Trophoblast cell (in vitro differentiated cells and primary cell): ENCODE measurements at regions not wholly inside any gene's neighbourhood (a gene's known extent, or its start where the extent isn't known, plus 50 kb on each side); places are given as distances from the start of the nearest gene placed in this dataset.

Experiments
- DNase-seq, 2 donors: peaks; one replicate each; pipeline ENCODE4 v3.0.0-alpha.2; 2016
- H2AFZ ChIP-seq: 2 replicates; pipeline ENCODE4 v1.6.1; 2013; ENCODE audit warnings: low read length, moderate library complexity, mild to moderate bottlenecking; ENCODE audit not compliant: insufficient read depth, poor library complexity
- H2AK5ac ChIP-seq: 2 replicates; pipeline ENCODE4 v1.6.1; 2013; ENCODE audit warnings: mild to moderate bottlenecking, low read length
- H2BK120ac ChIP-seq: 2 replicates; pipeline ENCODE4 v1.6.1; 2013; ENCODE audit warnings: low read length, mild to moderate bottlenecking, moderate library complexity; ENCODE audit not compliant: insufficient read depth, poor library complexity
- H2BK12ac ChIP-seq: 2 replicates; pipeline ENCODE4 v1.6.1; 2013; ENCODE audit warnings: mild to moderate bottlenecking, low read length, moderate library complexity
- H2BK5ac ChIP-seq: 2 replicates; pipeline ENCODE4 v1.6.1; 2013; ENCODE audit warnings: low read length, low read depth, moderate library complexity, mild to moderate bottlenecking; ENCODE audit not compliant: poor library complexity
- H3K14ac ChIP-seq: 2 replicates; pipeline ENCODE4 v1.6.1; 2013; ENCODE audit warnings: mild to moderate bottlenecking, low read length
- H3K18ac ChIP-seq: 2 replicates; pipeline ENCODE4 v1.6.1; 2013; ENCODE audit warnings: mild to moderate bottlenecking, low read length
- H3K23ac ChIP-seq: 2 replicates; pipeline ENCODE4 v1.6.1; 2013; ENCODE audit warnings: low read length
- H3K27ac ChIP-seq: 2 replicates; pipeline ENCODE4 v1.5.1; 2013; ENCODE audit warnings: low read depth, mild to moderate bottlenecking, inconsistent platforms, low read length, moderate library complexity
- H3K27me3 ChIP-seq: 2 replicates; pipeline ENCODE4 v1.6.1; 2013; ENCODE audit warnings: inconsistent platforms, mild to moderate bottlenecking, low read length, moderate library complexity; ENCODE audit not compliant: insufficient read depth
- H3K36me3 ChIP-seq, 2 experiments: 1 replicate in 1 of 2; 2 replicates in 1 of 2; pipeline ENCODE4 v1.6.1; 2013; ENCODE audit warnings: low read length in 2 of 2, mild to moderate bottlenecking in 2 of 2, moderate library complexity in 1 of 2; ENCODE audit not compliant: insufficient read depth in 2 of 2, control insufficient read depth in 1 of 2
- H3K4ac ChIP-seq: 2 replicates; pipeline ENCODE4 v1.6.1; 2013; ENCODE audit warnings: low read depth, mild to moderate bottlenecking, low read length, moderate library complexity
- H3K4me1 ChIP-seq, 2 experiments: 1 replicate in 1 of 2; 2 replicates in 1 of 2; pipeline ENCODE4 v1.6.1; 2013; ENCODE audit warnings: low read length in 2 of 2, mild to moderate bottlenecking in 2 of 2, moderate library complexity in 1 of 2; ENCODE audit not compliant: insufficient read depth in 2 of 2, control insufficient read depth in 1 of 2
- H3K4me2 ChIP-seq: 2 replicates; pipeline ENCODE4 v1.6.1; 2013; ENCODE audit warnings: inconsistent platforms, mild to moderate bottlenecking, low read length, moderate library complexity
- H3K4me3 ChIP-seq: 2 replicates; pipeline ENCODE4 v1.5.1; 2013; ENCODE audit warnings: mild to moderate bottlenecking, low read depth, low read length, inconsistent platforms
- H3K79me1 ChIP-seq: one replicate; pipeline ENCODE4 v1.6.1; 2013; ENCODE audit warnings: low read length
- H3K79me2 ChIP-seq: 2 replicates; pipeline ENCODE4 v1.6.1; 2013; ENCODE audit warnings: low read length, mild to moderate bottlenecking; ENCODE audit not compliant: control insufficient read depth, insufficient read depth, poor library complexity
- H3K9ac ChIP-seq: 2 replicates; pipeline ENCODE4 v1.6.1; 2013; ENCODE audit warnings: mild to moderate bottlenecking, low read length
- H3K9me3 ChIP-seq: 2 replicates; pipeline ENCODE4 v1.6.1; 2013; ENCODE audit warnings: low read depth, mild to moderate bottlenecking, control low read depth, inconsistent platforms, low read length; ENCODE audit not compliant: insufficient read depth
- H4K12ac ChIP-seq: 2 replicates; pipeline ENCODE4 v1.6.1; 2013; ENCODE audit warnings: low read depth, mild to moderate bottlenecking, low read length, moderate library complexity
- H4K8ac ChIP-seq: 2 replicates; pipeline ENCODE4 v1.6.1; 2013; ENCODE audit warnings: low read depth, mild to moderate bottlenecking, low read length, moderate library complexity
- H4K91ac ChIP-seq: one replicate; pipeline ENCODE4 v1.6.1; 2013; ENCODE audit warnings: low read depth, mild to moderate bottlenecking, low read length, moderate library complexity
- WGBS: extraction: QIAGEN DNeasy Blood & Tissue Kit; methylation state at CpG from one replicate; pipeline ENCODE4 v1.1.7; 2013; ENCODE audit warnings: missing lambda C conversion rate; ENCODE audit not compliant: insufficient read length, insufficient coverage; ENCODE audit errors: extremely low coverage; 5-methylcytosine and 5-hydroxymethylcytosine counted together

DNA sequence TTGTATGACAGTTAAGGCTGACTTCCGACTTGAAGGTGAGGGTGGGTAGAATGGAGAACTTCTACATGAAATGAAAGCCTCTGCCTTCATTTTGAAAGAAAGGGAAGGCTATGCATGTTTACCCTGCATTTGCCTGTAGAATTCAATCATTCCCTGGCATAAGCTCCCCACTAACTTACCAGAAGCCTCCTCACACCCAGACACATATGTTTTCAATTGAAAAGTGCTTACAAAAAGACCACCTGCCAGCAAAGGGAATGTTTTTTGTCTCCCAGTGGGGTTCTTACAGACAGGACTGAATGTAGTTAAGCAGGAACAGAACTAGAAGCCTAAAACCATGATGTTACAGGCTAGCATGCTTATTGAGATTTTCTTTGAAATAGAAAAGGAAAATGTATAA is 392.1 kb upstream of the HSF2 start:
- no peak overlapping the region for H3K27ac ChIP-seq
- no peaks in the 10 kb centered on the region for H3K4me1 ChIP-seq
- H3K4me2 ChIP-seq = no peak overlapping the region
- H2BK5ac ChIP-seq = no peak overlapping the region
- no peak overlapping the region for H4K91ac ChIP-seq
- no peak for DNase-seq
- no peak overlapping the region for H3K18ac ChIP-seq
- no peak overlapping the region for H3K9ac ChIP-seq
- H2AK5ac ChIP-seq = no peak overlapping the region
- H3K23ac ChIP-seq = no peak overlapping the region
- WGBS = no CpG with 5 or more reads among the region's 1 CpG
- no peak overlapping the region for H3K4me3 ChIP-seq
- H4K12ac ChIP-seq = no peak overlapping the region
- H3K79me2 ChIP-seq = no peaks in the 10 kb centered on the region
- H3K4ac ChIP-seq = no peak overlapping the region
- no peak overlapping the region for H4K8ac ChIP-seq
- no peak overlapping the region for H3K14ac ChIP-seq
- no peaks in the 10 kb centered on the region for H3K27me3 ChIP-seq
- no peak overlapping the region for H2BK120ac ChIP-seq
- H3K79me1 ChIP-seq = no peaks in the 10 kb centered on the region
- H2AFZ ChIP-seq = no peak overlapping the region
- no peaks in the 10 kb centered on the region for H3K9me3 ChIP-seq
- no peak overlapping the region for H2BK12ac ChIP-seq
- H3K36me3 ChIP-seq = no peaks in the 10 kb centered on the region

DNA sequence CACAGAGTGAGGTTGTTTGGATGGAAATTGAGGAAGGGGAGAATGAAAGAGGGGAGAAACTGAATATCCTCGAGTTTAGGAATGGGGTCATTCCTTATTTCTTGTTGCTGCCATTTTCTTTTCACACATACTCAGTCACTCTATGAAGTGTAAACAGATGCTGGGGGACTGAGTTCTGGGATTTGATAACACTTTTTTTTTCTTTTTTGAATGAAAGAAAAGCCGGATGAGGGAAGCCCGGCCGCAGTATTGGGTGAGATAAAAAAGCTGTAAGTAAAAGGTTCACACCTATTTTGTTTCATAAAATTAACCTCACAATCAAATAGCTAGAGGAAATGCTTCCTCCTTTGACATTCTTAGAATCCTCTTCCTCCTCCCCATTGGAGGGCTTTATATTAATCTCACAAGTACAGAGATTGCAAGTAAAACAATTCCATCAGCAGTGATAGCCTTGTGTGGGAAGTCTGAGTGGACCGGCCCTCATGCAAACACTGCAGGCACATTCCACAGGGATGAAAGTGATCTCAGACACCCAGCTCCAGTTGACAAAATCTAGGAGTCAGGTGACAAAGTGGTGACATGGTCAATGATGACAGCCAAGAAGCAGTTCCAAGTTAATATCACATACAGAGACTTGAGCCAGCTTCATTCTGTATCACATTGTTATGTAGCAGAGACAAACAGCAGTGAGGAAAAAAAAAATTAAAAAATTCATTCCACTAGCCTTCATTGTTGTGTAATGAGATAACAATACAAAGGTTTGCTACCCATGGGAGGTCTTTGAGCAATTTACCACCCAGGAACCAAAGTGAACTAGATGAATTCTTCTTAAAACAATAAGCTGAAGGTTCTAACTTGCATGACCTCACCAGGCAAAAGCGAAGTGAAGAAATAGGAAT is 391.1 kb upstream of the HSF2 start:
- Histone ChIP-seq H3K4me3 (no peak overlapping the region), H3K18ac (no peak overlapping the region), H2BK5ac (no peak overlapping the region), H3K9ac (no peak overlapping the region), H3K79me2 (no peaks in the 10 kb centered on the region), H2BK12ac (no peak overlapping the region), H3K79me1 (no peaks in the 10 kb centered on the region), H4K12ac (no peak overlapping the region), H3K27me3 (no peaks in the 10 kb centered on the region), H2AFZ (no peak overlapping the region), H3K23ac (no peak overlapping the region), H3K4me2 (no peak overlapping the region), H3K36me3 (no peaks in the 10 kb centered on the region), H3K14ac (no peak overlapping the region), H3K27ac (no peak overlapping the region), H2BK120ac (no peak overlapping the region), H3K4me1 (no peaks in the 10 kb centered on the region), H2AK5ac (no peak overlapping the region), H4K91ac (no peak overlapping the region), H4K8ac (no peak overlapping the region), H3K9me3 (no peaks in the 10 kb centered on the region), H3K4ac (no peak overlapping the region)
- no CpG with 5 or more reads among the region's 6 CpGs for WGBS
- no peak for DNase-seq

DNA sequence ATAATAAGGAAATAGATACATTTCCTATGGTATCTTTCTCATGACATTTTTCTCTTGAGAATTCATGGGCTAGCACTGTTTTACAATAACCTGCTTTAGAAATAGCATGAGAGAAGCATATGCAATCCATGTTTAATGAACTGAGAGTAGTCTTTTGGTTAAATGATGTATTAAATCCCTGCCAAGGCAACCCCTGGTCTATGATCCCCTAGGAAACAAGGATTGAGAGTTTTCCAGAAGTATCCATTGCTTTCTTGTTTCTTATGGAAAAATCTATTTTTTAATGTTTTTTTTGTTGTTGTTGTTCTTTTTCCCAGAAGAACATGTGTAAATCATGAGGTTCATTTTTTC is 390.5 kb upstream of the HSF2 start:
- Histone ChIP-seq H2BK5ac (no peak overlapping the region), H2AFZ (no peak overlapping the region), H3K18ac (no peak overlapping the region), H2BK12ac (no peak overlapping the region), H2AK5ac (no peak overlapping the region), H4K8ac (no peak overlapping the region), H3K36me3 (no peaks in the 10 kb centered on the region), H4K12ac (no peak overlapping the region), H3K4me1 (no peaks in the 10 kb centered on the region), H3K4ac (no peak overlapping the region), H4K91ac (no peak overlapping the region), H3K79me2 (no peaks in the 10 kb centered on the region), H3K79me1 (no peaks in the 10 kb centered on the region), H3K4me2 (no peak overlapping the region), H3K4me3 (no peak overlapping the region), H3K9ac (no peak overlapping the region), H3K27ac (no peak overlapping the region), H3K23ac (no peak overlapping the region), H3K9me3 (no peaks in the 10 kb centered on the region), H3K27me3 (no peaks in the 10 kb centered on the region), H3K14ac (no peak overlapping the region), H2BK120ac (no peak overlapping the region)
- DNase-seq = no peak

DNA sequence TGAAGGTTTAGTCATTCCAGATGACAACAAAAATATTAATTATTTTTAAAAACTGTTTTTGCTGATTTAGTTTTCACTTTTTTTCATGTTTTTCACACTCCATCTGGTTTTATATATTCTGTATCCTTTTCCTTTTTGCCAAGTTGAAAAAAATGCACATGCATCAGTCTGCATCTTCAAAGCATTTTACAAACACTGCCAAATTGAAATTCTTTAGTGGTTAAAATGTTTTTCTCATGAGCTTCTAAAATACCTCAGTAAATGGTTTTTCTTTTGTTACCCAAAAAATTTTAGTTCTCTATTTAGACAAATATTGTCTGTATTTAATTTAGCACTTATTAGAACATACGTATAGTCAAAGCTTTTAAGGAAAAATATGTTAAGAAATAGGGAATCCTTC is 386.9 kb upstream of the HSF2 start:
- Histone ChIP-seq H3K4me2 (no peak overlapping the region), H3K9ac (no peak overlapping the region), H3K36me3 (no peaks in the 10 kb centered on the region), H2AFZ (no peak overlapping the region), H2AK5ac (no peak overlapping the region), H3K18ac (no peak overlapping the region), H3K23ac (no peak overlapping the region), H3K27ac (no peak overlapping the region), H3K4me1 (no peaks in the 10 kb centered on the region), H4K12ac (no peak overlapping the region), H2BK120ac (no peak overlapping the region), H2BK5ac (no peak overlapping the region), H3K4ac (no peak overlapping the region), H3K4me3 (no peak overlapping the region), H2BK12ac (no peak overlapping the region), H3K79me1 (no peaks in the 10 kb centered on the region), H4K8ac (no peak overlapping the region), H4K91ac (no peak overlapping the region), H3K79me2 (no peaks in the 10 kb centered on the region), H3K9me3 (no peaks in the 10 kb centered on the region), H3K27me3 (no peaks in the 10 kb centered on the region), H3K14ac (no peak overlapping the region)
- no CpG with 5 or more reads among the region's 1 CpG for whole genome bisulfite sequencing
- DNase-seq = no peak
